Stimulated activated CD8-positive, alpha-beta memory T cell treated with anti-CD3 and anti-CD28 coated beads, Interleukin-15, amount 100 ng/mL, for 24 hours (primary cell): ENCODE measurements at regions not wholly inside any gene's neighbourhood (a gene's known extent, or its start where the extent isn't known, plus 50 kb on each side); places are given as distances from the start of the nearest gene placed in this dataset.
"Not testable (repeated sequence)": the region's sequence is repeated elsewhere in the genome, so short reads cannot be mapped to it uniquely, and the experiment has no call there.

Experiments
- DNase-seq: peaks from one replicate; pipeline ENCODE4 v3.0.0-alpha.2; 2020; ENCODE audit warnings: low read depth

DNA sequence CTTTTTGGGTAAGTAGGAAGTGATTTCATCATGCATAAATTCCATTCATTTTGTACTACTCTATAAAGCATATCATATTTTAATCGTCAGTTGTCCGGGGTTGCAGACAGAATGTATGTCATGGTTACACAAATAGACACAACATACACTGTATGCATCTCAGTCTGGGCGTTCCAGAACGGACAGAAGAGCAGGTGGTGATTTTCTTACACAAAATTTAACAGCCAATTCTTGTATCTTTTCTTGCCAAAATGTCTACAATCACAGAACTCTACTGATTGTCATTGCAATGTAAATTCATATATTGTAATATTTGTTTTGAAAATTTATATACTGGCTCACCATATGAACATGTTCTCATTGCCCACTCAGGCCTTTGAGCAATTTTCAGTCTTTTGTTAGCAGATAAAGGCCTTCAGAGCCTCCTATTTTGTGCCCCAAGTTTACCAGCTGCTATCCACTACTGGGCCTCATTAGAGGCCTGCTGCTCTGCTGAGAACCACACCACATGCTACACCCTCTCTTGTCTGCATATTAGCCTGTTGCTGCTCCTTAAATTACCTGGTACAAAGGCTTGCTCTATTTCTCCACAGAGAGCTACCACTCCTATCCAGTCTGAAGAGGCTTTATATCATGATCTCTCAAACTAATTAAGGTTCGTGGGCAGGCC, 61.5 kb downstream of the PRDM13 start:
- DNase-seq = no peak

GRCh38 chr6:99689916-99690685, 83.5 kb downstream of the PRDM13 start:
- DNase-seq = no peak

DNA sequence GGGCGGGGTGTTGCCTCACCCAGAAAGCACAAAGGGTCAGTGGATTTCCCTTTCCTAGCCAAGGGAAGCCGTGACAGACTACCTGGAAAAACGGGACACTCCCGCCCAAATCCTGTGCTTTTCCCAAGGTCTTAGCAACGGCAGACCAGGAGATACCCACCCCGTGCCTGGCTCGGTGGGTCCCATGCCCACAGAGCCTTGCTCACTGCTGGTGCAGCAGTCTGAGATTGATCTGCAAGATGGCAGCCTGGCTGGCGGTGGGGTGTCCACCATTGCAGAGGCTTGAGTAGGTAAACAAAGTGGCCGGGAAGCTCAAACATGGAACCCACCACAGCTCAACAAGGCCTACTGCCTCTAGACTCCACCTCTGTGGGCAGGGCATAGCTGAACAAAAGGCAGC, 95.7 kb downstream of the PRDM13 start:
- not testable (repeated sequence) for DNase-seq

- DNase-seq = no peak
Measured at GRCh38 chr6:99709062-99709461, 102.4 kb downstream of the PRDM13 start.

GRCh38 chr6:99711302-99711701, 104.7 kb downstream of the PRDM13 start:
- no peak for DNase-seq

DNA sequence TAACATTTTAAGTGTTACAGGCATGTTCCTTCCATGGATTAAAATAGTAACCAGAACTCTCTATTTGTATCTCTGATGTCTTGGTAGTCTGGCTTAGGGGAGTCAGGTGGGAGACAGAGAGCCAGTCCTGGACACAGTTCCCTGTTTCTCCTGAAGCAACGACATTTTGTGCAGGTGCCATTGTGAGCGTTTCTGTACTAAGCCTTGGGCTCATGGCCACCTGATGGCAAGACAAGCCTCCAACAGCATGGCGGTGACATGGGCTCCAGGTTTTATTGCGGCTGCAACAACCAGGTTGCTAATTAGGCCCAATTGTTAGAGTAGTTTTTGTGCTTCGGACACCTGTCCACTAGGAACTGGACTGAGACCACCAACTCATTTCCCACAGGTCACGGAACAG, 105.3 kb downstream of the PRDM13 start:
- DNase-seq = no peak

DNA sequence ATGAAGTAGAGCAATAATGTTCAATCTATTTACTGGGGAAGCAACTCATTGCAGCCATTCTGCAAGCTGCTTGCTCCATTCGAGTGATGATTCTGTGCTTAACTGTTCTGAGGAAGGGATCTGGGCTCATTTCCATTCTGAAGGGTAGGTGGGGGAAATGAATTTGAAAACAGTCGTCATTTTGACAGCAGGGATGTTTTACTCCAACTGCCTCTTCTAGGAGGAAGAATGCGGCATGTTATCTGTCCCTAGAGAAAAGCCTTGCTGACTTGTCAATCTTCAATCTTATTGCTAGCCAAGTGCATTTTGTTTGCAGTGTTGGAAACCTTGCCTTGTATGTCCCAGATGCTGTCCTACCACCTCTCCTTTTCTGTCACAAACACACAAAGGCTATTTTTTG, 105.9 kb downstream of the PRDM13 start:
- DNase-seq = no peak

DNA sequence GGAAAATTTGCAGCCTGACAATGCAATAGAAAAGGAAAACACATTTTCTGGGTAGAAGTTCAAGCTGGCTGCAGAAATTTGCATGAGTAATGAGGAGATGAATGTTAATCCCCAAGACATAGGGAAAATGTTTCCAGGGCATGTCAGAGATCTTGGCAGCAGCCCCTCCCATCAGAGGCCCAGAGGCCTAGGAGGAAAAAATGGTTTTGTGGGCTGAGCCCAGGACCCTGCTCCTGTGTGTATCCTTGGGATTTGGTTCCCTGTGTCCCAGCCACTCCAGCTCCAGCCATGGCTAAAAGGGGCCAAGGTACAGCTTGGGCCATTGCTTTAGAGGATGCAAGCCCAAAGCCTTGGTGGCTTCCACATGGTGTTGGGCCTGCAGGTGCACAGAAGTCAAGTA, 115.4 kb downstream of the PRDM13 start:
- not testable (repeated sequence) for DNase-seq

DNA sequence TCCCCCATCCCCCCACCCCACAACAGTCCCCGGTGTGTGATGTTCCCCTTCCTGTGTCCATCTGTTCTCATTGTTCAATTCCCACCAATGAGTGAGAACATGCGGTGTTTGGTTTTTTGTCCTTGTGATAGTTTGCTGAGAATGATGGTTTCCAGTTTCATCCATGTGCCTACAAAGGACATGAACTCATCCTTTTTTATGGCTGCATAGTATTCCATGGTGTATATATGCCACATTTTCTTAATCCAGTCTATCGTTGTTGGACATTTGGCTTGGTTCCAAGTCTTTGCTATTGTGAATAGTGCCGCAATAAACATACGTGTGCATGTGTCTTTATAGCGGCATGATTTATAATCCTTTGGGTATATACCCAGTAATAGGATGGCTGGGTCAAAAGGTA, 123.6 kb downstream of the PRDM13 start:
- DNase-seq = not testable (repeated sequence)

DNA sequence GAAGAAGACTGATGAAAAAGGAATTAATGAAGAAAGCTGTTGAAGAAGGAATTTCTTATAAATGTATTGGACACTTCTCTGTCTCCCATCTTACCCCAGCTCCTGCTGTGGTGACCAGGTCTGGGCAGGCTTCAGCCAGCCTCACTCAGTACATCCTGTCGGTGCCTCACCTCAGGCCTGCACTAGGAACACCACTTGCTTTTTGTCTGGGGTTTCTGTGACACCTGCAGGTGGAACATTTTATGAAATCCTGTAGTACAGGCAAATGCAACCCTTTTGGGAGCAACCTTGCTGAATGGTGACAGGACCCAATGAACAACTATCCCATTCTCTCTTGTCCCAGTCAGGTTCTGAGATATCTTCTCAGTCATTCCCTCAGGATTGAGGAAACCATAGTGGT, 129.7 kb downstream of the PRDM13 start:
- no peak for DNase-seq

DNA sequence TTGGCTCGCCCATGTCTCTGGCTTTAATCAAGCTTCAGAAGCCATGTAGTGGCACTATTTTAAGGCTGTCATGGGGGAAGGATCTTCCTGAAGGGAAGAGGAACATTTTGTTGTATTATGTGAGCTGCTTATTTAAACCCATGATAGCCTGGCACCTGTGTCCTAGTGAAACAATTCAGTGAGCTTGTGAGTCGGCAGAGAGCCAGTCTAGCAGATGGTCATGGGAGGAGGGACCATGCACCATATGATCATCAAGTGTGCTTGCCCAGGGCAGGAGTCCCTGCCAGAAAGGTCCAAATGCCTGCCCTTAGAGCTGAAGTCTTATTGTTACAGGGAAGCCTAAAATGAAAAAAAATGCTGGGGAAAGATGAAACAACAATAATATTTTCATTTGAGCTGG, 132.9 kb downstream of the PRDM13 start:
- DNase-seq = no peak

DNA sequence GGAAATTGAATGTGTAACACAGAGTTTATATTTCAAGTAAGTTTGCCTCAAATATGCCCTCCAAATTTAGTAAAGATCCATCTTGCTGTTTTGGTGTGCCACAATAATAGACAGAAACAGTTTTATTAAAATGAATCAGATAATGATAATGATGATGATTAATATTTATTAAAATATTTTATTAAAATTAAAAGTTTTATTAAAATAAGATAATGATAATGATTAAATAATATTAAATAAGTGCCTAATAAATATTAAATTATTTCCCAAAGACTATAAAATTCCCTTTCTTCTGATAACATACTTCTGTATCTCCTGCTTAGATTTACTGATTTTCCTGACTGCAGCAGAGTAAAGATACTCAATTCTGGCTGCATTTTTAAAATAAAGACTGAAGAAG, 134.5 kb downstream of the PRDM13 start:
- no peak for DNase-seq

DNA sequence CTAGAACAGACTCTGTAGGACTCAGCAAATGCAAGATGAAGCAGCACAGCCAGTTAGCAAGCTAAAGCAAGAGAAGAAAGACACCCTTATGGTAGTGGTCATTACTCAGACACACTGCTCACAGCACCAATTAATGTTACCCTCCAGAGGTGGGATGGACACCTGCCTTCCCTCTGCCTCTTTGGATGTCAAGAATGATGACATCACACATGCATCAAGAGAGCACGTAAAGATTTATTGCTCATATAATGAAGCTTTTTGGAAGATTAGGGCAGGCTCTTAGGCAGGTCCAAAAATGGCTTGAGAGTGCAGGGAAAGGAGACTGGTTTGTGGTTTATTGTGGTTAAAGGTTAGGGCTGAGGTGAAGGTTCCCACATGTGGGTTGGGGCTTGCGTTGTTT, 137.0 kb downstream of the PRDM13 start:
- no peak for DNase-seq

- DNase-seq = no peak
Measured at GRCh38 chr6:99745651-99746050, 139.0 kb downstream of the PRDM13 start.

DNA sequence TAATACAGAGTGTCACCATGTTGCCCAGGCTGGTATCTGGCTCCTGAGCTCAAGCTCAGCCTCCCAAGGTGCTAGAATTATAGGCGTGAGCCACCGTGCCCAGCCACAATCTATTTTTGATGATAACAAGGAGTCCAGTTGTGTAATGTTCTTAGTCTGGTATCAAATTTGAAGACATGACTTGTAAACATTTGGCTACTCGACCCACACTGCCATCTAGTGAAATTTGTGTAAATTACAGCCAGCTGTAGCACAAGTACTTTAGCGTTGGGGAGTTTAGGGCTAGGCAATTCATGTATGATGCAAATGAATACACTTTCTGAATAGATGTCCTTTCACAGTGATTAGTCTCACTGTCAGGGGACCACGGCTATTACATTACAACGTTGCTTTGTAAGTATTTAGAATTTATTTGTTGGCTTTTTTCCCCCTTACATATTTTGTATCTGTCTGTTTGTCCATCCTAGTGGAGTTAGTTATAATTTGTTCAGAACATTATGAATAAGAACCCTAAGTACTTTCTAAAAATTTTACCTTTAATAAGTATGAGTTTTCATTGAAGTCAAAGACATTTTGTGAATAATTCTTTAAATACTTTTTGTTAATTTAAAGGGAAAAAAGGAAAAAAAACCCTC, 139.7 kb downstream of the PRDM13 start:
- peak; percentile 1 for DNase-seq

DNA sequence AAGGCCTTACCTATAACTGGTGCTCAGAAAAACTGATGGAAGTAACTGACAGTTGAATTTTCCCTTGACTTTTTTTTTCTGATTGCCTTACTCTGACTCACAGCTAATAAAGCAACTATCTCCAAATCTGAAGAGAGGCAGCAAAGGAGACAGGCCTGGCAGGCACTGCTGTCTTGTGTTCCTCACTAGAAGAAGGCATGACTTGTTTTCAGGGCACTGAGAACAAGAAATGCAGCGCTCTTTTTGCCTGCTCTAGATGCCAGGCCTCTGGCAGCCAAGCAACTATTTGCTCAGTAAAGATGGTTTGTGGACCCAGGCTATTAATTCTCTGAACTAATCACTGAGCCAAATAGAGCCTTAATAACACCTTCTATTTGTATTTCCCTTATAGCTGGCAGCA, 155.1 kb downstream of the PRDM13 start:
- DNase-seq = no peak

GRCh38 chr6:99768166-99768565, 161.5 kb downstream of the PRDM13 start:
- no peak for DNase-seq

- no peak for DNase-seq
Measured at GRCh38 chr6:99779631-99780555, 173.3 kb downstream of the PRDM13 start.

GRCh38 chr6:99780556-99780885, 173.9 kb downstream of the PRDM13 start:
- DNase-seq = no peak

GRCh38 chr6:99789767-99790166, 183.1 kb downstream of the PRDM13 start:
- no peak for DNase-seq

- DNase-seq = no peak
Measured at GRCh38 chr6:99790679-99791078, 184.0 kb downstream of the PRDM13 start.

DNA sequence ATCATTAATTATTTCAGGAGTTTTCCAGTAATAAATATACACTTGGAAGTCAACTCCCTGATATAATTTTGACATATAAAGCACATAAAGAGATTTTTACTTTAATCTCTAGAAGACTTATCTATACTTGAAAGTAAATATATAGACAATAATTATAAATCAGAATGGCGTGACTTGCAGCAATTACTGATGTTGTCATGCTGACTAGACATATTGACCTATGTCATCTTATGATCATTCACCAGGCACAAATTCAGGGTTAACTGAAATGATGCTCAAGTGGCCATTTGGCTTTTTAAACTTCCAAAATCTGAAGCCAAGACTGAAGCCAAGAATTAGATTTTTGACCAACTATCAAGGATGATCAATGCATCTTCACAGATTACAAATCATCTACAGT, 192.2 kb downstream of the MCHR2 start:
- DNase-seq = no peak
